ENCODE measurements at regions not wholly inside any gene's neighbourhood (a gene's known extent, or its start where the extent isn't known, plus 50 kb on each side); places are given as distances from the start of the nearest gene placed in this dataset.

DNA sequence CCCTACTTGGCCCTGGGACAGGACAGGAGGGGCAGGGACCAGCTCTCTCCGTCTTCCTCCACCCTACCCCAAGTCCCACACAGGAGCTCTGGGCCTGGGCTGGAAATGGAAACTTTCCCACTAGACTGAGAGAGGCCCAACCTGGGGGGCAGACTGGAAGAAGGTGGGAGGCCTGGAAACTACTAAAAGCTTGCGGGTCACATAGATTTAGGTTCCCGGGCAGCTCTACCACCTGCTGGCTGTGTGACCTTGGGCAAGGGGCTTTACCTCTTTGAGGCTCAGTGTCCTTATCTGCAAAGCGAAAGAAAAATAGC lies 49.9 kb upstream of the CCDC174 start:
- TF ChIP-seq, protein P1, sequence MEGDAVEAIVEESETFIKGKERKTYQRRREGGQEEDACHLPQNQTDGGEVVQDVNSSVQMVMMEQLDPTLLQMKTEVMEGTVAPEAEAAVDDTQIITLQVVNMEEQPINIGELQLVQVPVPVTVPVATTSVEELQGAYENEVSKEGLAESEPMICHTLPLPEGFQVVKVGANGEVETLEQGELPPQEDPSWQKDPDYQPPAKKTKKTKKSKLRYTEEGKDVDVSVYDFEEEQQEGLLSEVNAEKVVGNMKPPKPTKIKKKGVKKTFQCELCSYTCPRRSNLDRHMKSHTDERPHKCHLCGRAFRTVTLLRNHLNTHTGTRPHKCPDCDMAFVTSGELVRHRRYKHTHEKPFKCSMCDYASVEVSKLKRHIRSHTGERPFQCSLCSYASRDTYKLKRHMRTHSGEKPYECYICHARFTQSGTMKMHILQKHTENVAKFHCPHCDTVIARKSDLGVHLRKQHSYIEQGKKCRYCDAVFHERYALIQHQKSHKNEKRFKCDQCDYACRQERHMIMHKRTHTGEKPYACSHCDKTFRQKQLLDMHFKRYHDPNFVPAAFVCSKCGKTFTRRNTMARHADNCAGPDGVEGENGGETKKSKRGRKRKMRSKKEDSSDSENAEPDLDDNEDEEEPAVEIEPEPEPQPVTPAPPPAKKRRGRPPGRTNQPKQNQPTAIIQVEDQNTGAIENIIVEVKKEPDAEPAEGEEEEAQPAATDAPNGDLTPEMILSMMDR (IDR thresholded peaks at IDR 0.05): no peak
- TF ChIP-seq POLR2A (IDR thresholded peaks at IDR 0.05) (no peak), POLR2AphosphoS5 (IDR thresholded peaks at IDR 0.05) (no peak)

Data from breast epithelium (tissue), 3 donors.